Left lung (tissue), 4 donors: ENCODE measurements at regions not wholly inside any gene's neighbourhood (a gene's known extent, or its start where the extent isn't known, plus 50 kb on each side); places are given as distances from the start of the nearest gene placed in this dataset.

Experiments used
- ATAC-seq: fragments of 200-7000 bp; cut with Tn5 transposase; one replicate; pipeline ENCODE4 v1.9.1; 2020; ENCODE audit warnings: moderate library complexity
- DNase-seq, 4 donors: peaks; one replicate each; pipeline ENCODE4 v3.0.0-alpha.2; 2013 to 2020
- H3K27ac ChIP-seq, 2 donors: fragments of 200-600 bp; sonication (generic) in 1 of 2; one replicate each; pipeline versions ENCODE4 v1.5.0 to v1.8.0; 2020 to 2021
- H3K27me3 ChIP-seq, 2 donors: fragments of 200-600 bp; sonication (generic) in 1 of 2; one replicate each; pipeline versions ENCODE4 v1.5.0 to v1.8.0; 2020 to 2021
- H3K36me3 ChIP-seq, 2 donors: fragments of 200-600 bp; sonication (generic) in 1 of 2; one replicate each; pipeline versions ENCODE4 v1.5.0 to v1.8.0; 2020 to 2021
- H3K4me1 ChIP-seq, 2 donors: fragments of 200-600 bp; one replicate each; pipeline ENCODE4 v1.8.0; 2021
- H3K4me3 ChIP-seq, 2 donors: fragments of 200-600 bp; sonication (generic) in 1 of 2; one replicate each; pipeline versions ENCODE4 v1.5.0 to v1.8.0; 2020 to 2021; ENCODE audit warnings: mild to moderate bottlenecking in 1 of 2
- H3K9me3 ChIP-seq, 2 donors: fragments of 200-600 bp; sonication (generic) in 1 of 2; one replicate each; pipeline versions ENCODE4 v1.5.0 to v1.8.0; 2020 to 2021
- CTCF ChIP-seq, 2 donors: fragments of 200-600 bp; sonication (generic) in 1 of 2; IDR thresholded peaks; one replicate each; pipeline versions ENCODE4 v1.5.0 to v1.8.0; 2021; ENCODE audit warnings: antibody characterized with exemption in 2 of 2
- intact Hi-C, 2 donors: fragments of 100-400 bp; cut with DNase I; formaldehyde crosslinking; loops; one replicate each; pipeline versions ENCODE4 v1.11.2 to v1.14.2; 2022
- donor health status: DM: no; HTN: yes; CAD: no.
- donor health status: DM: no; HTN: no; CAD: no.

GRCh38 chrX:545452-545885 lies 85.1 kb upstream of the SHOX start:
- Histone ChIP-seq H3K4me3 (no peak overlapping the region), H3K4me1 (no peaks in the 10 kb centered on the region), H3K9me3 (peaks cover 0 to 7% of the 10 kb centered on the region in 2 donors), H3K27ac (no peak overlapping the region), H3K36me3 (no peaks in the 10 kb centered on the region), H3K27me3 (peaks cover 0 to 7% of the 10 kb centered on the region in 2 donors)
- DNase-seq, result no peak
- intact Hi-C loops, result no loop called here
- no peak for ATAC-seq
- no peak for TF ChIP-seq CTCF (IDR thresholded peaks at IDR 0.05)

GRCh38 chrX:550514-550913 lies 80.1 kb upstream of the SHOX start:
- intact Hi-C loops, result no loop called here
- no peak for ATAC-seq
- Histone ChIP-seq H3K36me3 (no peaks in the 10 kb centered on the region), H3K27me3 (peaks cover 0 to 3% of the 10 kb centered on the region in 2 donors), H3K4me3 (no peak overlapping the region), H3K4me1 (no peaks in the 10 kb centered on the region), H3K27ac (no peak overlapping the region), H3K9me3 (peaks cover 0 to 8% of the 10 kb centered on the region in 2 donors)
- DNase-seq, result no peak
- TF ChIP-seq CTCF (IDR thresholded peaks at IDR 0.05), result no peak

GRCh38 chrX:551306-551705 lies 79.3 kb upstream of the SHOX start:
- TF ChIP-seq CTCF (IDR thresholded peaks at IDR 0.05), result no peak
- Histone ChIP-seq H3K9me3 (peaks cover 0 to 8% of the 10 kb centered on the region in 2 donors), H3K36me3 (no peaks in the 10 kb centered on the region), H3K4me1 (no peaks in the 10 kb centered on the region), H3K4me3 (no peak overlapping the region), H3K27ac (no peak overlapping the region), H3K27me3 (no peaks in the 10 kb centered on the region)
- intact Hi-C loops, result no loop called here
- no peak for DNase-seq
- ATAC-seq, result no peak

GRCh38 chrX:552496-552895 lies 78.1 kb upstream of the SHOX start:
- Histone ChIP-seq H3K4me3 (no peak overlapping the region), H3K27me3 (no peaks in the 10 kb centered on the region), H3K9me3 (peaks cover 0 to 8% of the 10 kb centered on the region in 2 donors), H3K36me3 (no peaks in the 10 kb centered on the region), H3K4me1 (no peaks in the 10 kb centered on the region), H3K27ac (no peak overlapping the region)
- ATAC-seq (no peak), DNase-seq (no peak)
- no peak for TF ChIP-seq CTCF (IDR thresholded peaks at IDR 0.05)
- intact Hi-C loops, result no loop called here

GRCh38 chrX:554271-554670 lies 76.3 kb upstream of the SHOX start:
- H3K27ac ChIP-seq, result no peak overlapping the region
- H3K9me3 ChIP-seq, result peaks cover 0 to 8% of the 10 kb centered on the region in 2 donors
- H3K4me1 ChIP-seq, result no peaks in the 10 kb centered on the region
- no peak for TF ChIP-seq CTCF (IDR thresholded peaks at IDR 0.05)
- intact Hi-C loops, result no loop called here
- no peaks in the 10 kb centered on the region for H3K36me3 ChIP-seq
- no peak overlapping the region for H3K4me3 ChIP-seq
- H3K27me3 ChIP-seq, result no peaks in the 10 kb centered on the region
- ATAC-seq, result no peak
- DNase-seq, result no peak
